Left lung (tissue), 4 donors: ENCODE measurements at regions not wholly inside any gene's neighbourhood (a gene's known extent, or its start where the extent isn't known, plus 50 kb on each side); places are given as distances from the start of the nearest gene placed in this dataset.

Experiments used
- ATAC-seq: fragments of 200-7000 bp; cut with Tn5 transposase; one replicate; pipeline ENCODE4 v1.9.1; 2020; ENCODE audit warnings: moderate library complexity
- DNase-seq, 4 donors: peaks; one replicate each; pipeline ENCODE4 v3.0.0-alpha.2; 2013 to 2020
- H3K27ac ChIP-seq, 2 donors: fragments of 200-600 bp; sonication (generic) in 1 of 2; one replicate each; pipeline versions ENCODE4 v1.5.0 to v1.8.0; 2020 to 2021
- H3K27me3 ChIP-seq, 2 donors: fragments of 200-600 bp; sonication (generic) in 1 of 2; one replicate each; pipeline versions ENCODE4 v1.5.0 to v1.8.0; 2020 to 2021
- H3K36me3 ChIP-seq, 2 donors: fragments of 200-600 bp; sonication (generic) in 1 of 2; one replicate each; pipeline versions ENCODE4 v1.5.0 to v1.8.0; 2020 to 2021
- H3K4me1 ChIP-seq, 2 donors: fragments of 200-600 bp; one replicate each; pipeline ENCODE4 v1.8.0; 2021
- H3K4me3 ChIP-seq, 2 donors: fragments of 200-600 bp; sonication (generic) in 1 of 2; one replicate each; pipeline versions ENCODE4 v1.5.0 to v1.8.0; 2020 to 2021; ENCODE audit warnings: mild to moderate bottlenecking in 1 of 2
- H3K9me3 ChIP-seq, 2 donors: fragments of 200-600 bp; sonication (generic) in 1 of 2; one replicate each; pipeline versions ENCODE4 v1.5.0 to v1.8.0; 2020 to 2021
- CTCF ChIP-seq, 2 donors: fragments of 200-600 bp; sonication (generic) in 1 of 2; IDR thresholded peaks; one replicate each; pipeline versions ENCODE4 v1.5.0 to v1.8.0; 2021; ENCODE audit warnings: antibody characterized with exemption in 2 of 2
- intact Hi-C, 2 donors: fragments of 100-400 bp; cut with DNase I; formaldehyde crosslinking; loops; one replicate each; pipeline versions ENCODE4 v1.11.2 to v1.14.2; 2022
- donor health status: DM: no; HTN: yes; CAD: no.
- donor health status: DM: no; HTN: no; CAD: no.

GRCh38 chr13:67557118-67557517 lies 327.0 kb upstream of the PCDH9 start:
- DNase-seq, result no peak
- intact Hi-C loops, result no loop called here

GRCh38 chr13:67554746-67555452 lies 324.8 kb upstream of the PCDH9 start:
- Histone ChIP-seq H3K4me3 (no peak overlapping the region), H3K27ac (no peak overlapping the region), H3K4me1 (no peaks in the 10 kb centered on the region), H3K36me3 (no peaks in the 10 kb centered on the region), H3K27me3 (no peaks in the 10 kb centered on the region), H3K9me3 (peaks cover 0 to 25% of the 10 kb centered on the region in 2 donors)
- DNase-seq, result no peak
- no peak for TF ChIP-seq CTCF (IDR thresholded peaks at IDR 0.05)
- ATAC-seq, result no peak
- intact Hi-C loops, result no loop called here

More at GRCh38 chr13:67557118-67557517, 327.0 kb upstream of the PCDH9 start:
- Histone ChIP-seq H3K9me3 (peaks cover 0 to 27% of the 10 kb centered on the region in 2 donors), H3K36me3 (no peaks in the 10 kb centered on the region), H3K27me3 (no peaks in the 10 kb centered on the region), H3K27ac (no peak overlapping the region), H3K4me1 (no peaks in the 10 kb centered on the region), H3K4me3 (no peak overlapping the region)
- TF ChIP-seq CTCF (IDR thresholded peaks at IDR 0.05), result no peak
- ATAC-seq, result no peak

GRCh38 chr13:67554286-67554685 lies 324.1 kb upstream of the PCDH9 start:
- intact Hi-C loops, result no loop called here

GRCh38 chr13:67549331-67549730 lies 319.2 kb upstream of the PCDH9 start:
- H3K27me3 ChIP-seq, result no peaks in the 10 kb centered on the region
- intact Hi-C loops, result no loop called here
- ATAC-seq (no peak), DNase-seq (no peak)
- H3K9me3 ChIP-seq, result no peaks in the 10 kb centered on the region
- no peaks in the 10 kb centered on the region for H3K36me3 ChIP-seq
- no peak overlapping the region for H3K27ac ChIP-seq
- no peaks in the 10 kb centered on the region for H3K4me1 ChIP-seq
- TF ChIP-seq CTCF (IDR thresholded peaks at IDR 0.05), result no peak
- no peak overlapping the region for H3K4me3 ChIP-seq

More at GRCh38 chr13:67554286-67554685, 324.1 kb upstream of the PCDH9 start:
- Histone ChIP-seq H3K9me3 (peaks cover 0 to 25% of the 10 kb centered on the region in 2 donors), H3K4me3 (no peak overlapping the region), H3K27me3 (no peaks in the 10 kb centered on the region), H3K27ac (no peak overlapping the region), H3K4me1 (no peaks in the 10 kb centered on the region), H3K36me3 (no peaks in the 10 kb centered on the region)
- DNase-seq, result no peak
- no peak for TF ChIP-seq CTCF (IDR thresholded peaks at IDR 0.05)
- no peak for ATAC-seq

GRCh38 chr13:67538906-67539305 lies 308.8 kb upstream of the PCDH9 start:
- Histone ChIP-seq H3K9me3 (no peaks in the 10 kb centered on the region), H3K4me3 (no peak overlapping the region), H3K27ac (no peak overlapping the region), H3K36me3 (no peaks in the 10 kb centered on the region), H3K27me3 (no peaks in the 10 kb centered on the region), H3K4me1 (no peaks in the 10 kb centered on the region)
- ATAC-seq (no peak), DNase-seq (no peak)
- no peak for TF ChIP-seq CTCF (IDR thresholded peaks at IDR 0.05)
- intact Hi-C loops, result no loop called here
